ENCODE measurements at regions not wholly inside any gene's neighbourhood (a gene's known extent, or its start where the extent isn't known, plus 50 kb on each side); places are given as distances from the start of the nearest gene placed in this dataset.

DNA sequence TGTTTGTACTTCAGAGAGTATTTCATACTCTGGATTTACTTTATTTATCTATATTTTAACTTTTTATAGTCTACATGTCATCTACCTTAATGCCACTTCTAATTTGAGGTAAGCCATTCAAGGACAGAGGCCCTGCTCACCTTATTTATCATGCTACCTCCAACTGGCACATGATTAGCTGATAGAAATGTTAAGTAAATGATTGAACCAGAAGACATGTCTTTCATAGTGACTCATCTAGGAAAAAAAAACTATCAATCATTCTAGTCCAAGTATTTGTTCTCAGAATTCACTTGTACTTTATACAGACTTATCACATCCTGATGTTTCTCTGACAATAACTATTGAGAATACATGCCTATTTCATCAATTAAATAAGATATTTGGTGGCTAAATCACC lies 856.3 kb downstream of the XPNPEP1 start:
- TF ChIP-seq CTCF (conservative IDR thresholded peaks at IDR 0.05): no peak
- no peak for TF ChIP-seq EZH2 (IDR thresholded peaks at IDR 0.05; ENCODE audit: low read depth)

All from PC-9 (cell line).